Left lung (tissue), 4 donors: ENCODE measurements at regions not wholly inside any gene's neighbourhood (a gene's known extent, or its start where the extent isn't known, plus 50 kb on each side); places are given as distances from the start of the nearest gene placed in this dataset.

Source experiments
- ATAC-seq: fragments of 200-7000 bp; cut with Tn5 transposase; one replicate; pipeline ENCODE4 v1.9.1; 2020; ENCODE audit warnings: moderate library complexity
- DNase-seq, 4 donors: peaks; one replicate each; pipeline ENCODE4 v3.0.0-alpha.2; 2013 to 2020
- H3K27ac ChIP-seq, 2 donors: fragments of 200-600 bp; sonication (generic) in 1 of 2; one replicate each; pipeline versions ENCODE4 v1.5.0 to v1.8.0; 2020 to 2021
- H3K27me3 ChIP-seq, 2 donors: fragments of 200-600 bp; sonication (generic) in 1 of 2; one replicate each; pipeline versions ENCODE4 v1.5.0 to v1.8.0; 2020 to 2021
- H3K36me3 ChIP-seq, 2 donors: fragments of 200-600 bp; sonication (generic) in 1 of 2; one replicate each; pipeline versions ENCODE4 v1.5.0 to v1.8.0; 2020 to 2021
- H3K4me1 ChIP-seq, 2 donors: fragments of 200-600 bp; one replicate each; pipeline ENCODE4 v1.8.0; 2021
- H3K4me3 ChIP-seq, 2 donors: fragments of 200-600 bp; sonication (generic) in 1 of 2; one replicate each; pipeline versions ENCODE4 v1.5.0 to v1.8.0; 2020 to 2021; ENCODE audit warnings: mild to moderate bottlenecking in 1 of 2
- H3K9me3 ChIP-seq, 2 donors: fragments of 200-600 bp; sonication (generic) in 1 of 2; one replicate each; pipeline versions ENCODE4 v1.5.0 to v1.8.0; 2020 to 2021
- CTCF ChIP-seq, 2 donors: fragments of 200-600 bp; sonication (generic) in 1 of 2; IDR thresholded peaks; one replicate each; pipeline versions ENCODE4 v1.5.0 to v1.8.0; 2021; ENCODE audit warnings: antibody characterized with exemption in 2 of 2
- intact Hi-C, 2 donors: fragments of 100-400 bp; cut with DNase I; formaldehyde crosslinking; loops; one replicate each; pipeline versions ENCODE4 v1.11.2 to v1.14.2; 2022
- donor health status: DM: no; HTN: yes; CAD: no.
- donor health status: DM: no; HTN: no; CAD: no.

- H3K27ac ChIP-seq = no peak overlapping the region
- no peak for TF ChIP-seq CTCF (IDR thresholded peaks at IDR 0.05)
- intact Hi-C loops = no loop called here
- H3K27me3 ChIP-seq = no peaks in the 10 kb centered on the region
- H3K4me1 ChIP-seq = no peaks in the 10 kb centered on the region
- H3K4me3 ChIP-seq = no peak overlapping the region
- ATAC-seq (no peak), DNase-seq (no peak)
- no peaks in the 10 kb centered on the region for H3K36me3 ChIP-seq
- no peaks in the 10 kb centered on the region for H3K9me3 ChIP-seq
Observed at GRCh38 chr2:4094743-4095142, 391.4 kb downstream of the DCDC2C start.

- TF ChIP-seq CTCF (IDR thresholded peaks at IDR 0.05) = no peak
- Histone ChIP-seq H3K27me3 (no peaks in the 10 kb centered on the region), H3K27ac (no peak overlapping the region), H3K4me3 (no peak overlapping the region), H3K36me3 (no peaks in the 10 kb centered on the region), H3K9me3 (no peaks in the 10 kb centered on the region), H3K4me1 (no peaks in the 10 kb centered on the region)
- intact Hi-C loops = no loop called here
- DNase-seq (no peak), ATAC-seq (no peak)
Observed at GRCh38 chr2:4096978-4097766, 393.8 kb downstream of the DCDC2C start.

- H3K4me1 ChIP-seq = no peaks in the 10 kb centered on the region
- intact Hi-C loops = no loop called here
- no peak overlapping the region for H3K27ac ChIP-seq
- H3K36me3 ChIP-seq = no peaks in the 10 kb centered on the region
- no peak overlapping the region for H3K4me3 ChIP-seq
- H3K27me3 ChIP-seq = no peaks in the 10 kb centered on the region
- DNase-seq (no peak), ATAC-seq (no peak)
- no peak for TF ChIP-seq CTCF (IDR thresholded peaks at IDR 0.05)
- no peaks in the 10 kb centered on the region for H3K9me3 ChIP-seq
Observed at GRCh38 chr2:4098137-4098536, 394.8 kb downstream of the DCDC2C start.

- Histone ChIP-seq H3K4me3 (no peak overlapping the region), H3K27ac (no peak overlapping the region), H3K27me3 (no peaks in the 10 kb centered on the region), H3K36me3 (no peaks in the 10 kb centered on the region), H3K9me3 (no peaks in the 10 kb centered on the region), H3K4me1 (no peaks in the 10 kb centered on the region)
- ATAC-seq (no peak), DNase-seq (no peak)
- intact Hi-C loops = no loop called here
- no peak for TF ChIP-seq CTCF (IDR thresholded peaks at IDR 0.05)
Observed at GRCh38 chr2:4101936-4102335, 398.6 kb downstream of the DCDC2C start.

GRCh38 chr2:4107179-4107578 is 403.8 kb downstream of the DCDC2C start:
- no peak for ATAC-seq
- Histone ChIP-seq H3K36me3 (no peaks in the 10 kb centered on the region), H3K4me1 (no peaks in the 10 kb centered on the region), H3K9me3 (no peaks in the 10 kb centered on the region), H3K27ac (no peak overlapping the region), H3K4me3 (no peak overlapping the region), H3K27me3 (no peaks in the 10 kb centered on the region)
- DNase-seq = peak in 1 of 4 donors; percentile 19
- no peak for TF ChIP-seq CTCF (IDR thresholded peaks at IDR 0.05)
- intact Hi-C loops = no loop called here
